22Rv1 (cell line): ENCODE measurements at regions not wholly inside any gene's neighbourhood (a gene's known extent, or its start where the extent isn't known, plus 50 kb on each side); places are given as distances from the start of the nearest gene placed in this dataset.

Experiments
- CTCF ChIP-seq: fragments of 450-650 bp; IDR thresholded peaks from 2 replicates; pipeline ENCODE4 v1.5.1; 2017; ENCODE audit warnings: mild to moderate bottlenecking
- ZFX ChIP-seq: fragments of 450-650 bp; IDR thresholded peaks from 2 replicates; pipeline ENCODE4 v1.6.1; 2017; ENCODE audit warnings: antibody characterized with exemption, borderline replicate concordance

DNA sequence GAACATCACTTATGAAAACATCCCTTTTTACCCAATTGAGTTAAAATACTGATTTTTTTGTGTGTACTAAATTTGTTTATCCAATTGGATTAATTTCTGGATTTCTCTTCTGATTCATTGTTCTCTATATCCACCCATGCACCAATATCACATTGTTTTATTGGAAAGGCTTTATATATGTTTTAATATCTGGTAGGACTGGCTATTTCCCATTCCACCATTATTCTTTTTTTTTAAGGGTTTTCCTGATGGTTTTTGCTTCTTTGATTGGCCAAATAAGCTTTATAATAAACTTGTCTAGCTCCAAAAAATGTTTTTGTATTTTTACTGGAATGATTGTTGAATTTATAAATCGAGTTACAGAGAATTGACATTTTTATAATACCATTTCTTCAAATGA lies 59.4 kb upstream of the DOK5 start:
- TF ChIP-seq CTCF (no peak), ZFX (no peak)
